ENCODE measurements at regions not wholly inside any gene's neighbourhood (a gene's known extent, or its start where the extent isn't known, plus 50 kb on each side); places are given as distances from the start of the nearest gene placed in this dataset.

DNA sequence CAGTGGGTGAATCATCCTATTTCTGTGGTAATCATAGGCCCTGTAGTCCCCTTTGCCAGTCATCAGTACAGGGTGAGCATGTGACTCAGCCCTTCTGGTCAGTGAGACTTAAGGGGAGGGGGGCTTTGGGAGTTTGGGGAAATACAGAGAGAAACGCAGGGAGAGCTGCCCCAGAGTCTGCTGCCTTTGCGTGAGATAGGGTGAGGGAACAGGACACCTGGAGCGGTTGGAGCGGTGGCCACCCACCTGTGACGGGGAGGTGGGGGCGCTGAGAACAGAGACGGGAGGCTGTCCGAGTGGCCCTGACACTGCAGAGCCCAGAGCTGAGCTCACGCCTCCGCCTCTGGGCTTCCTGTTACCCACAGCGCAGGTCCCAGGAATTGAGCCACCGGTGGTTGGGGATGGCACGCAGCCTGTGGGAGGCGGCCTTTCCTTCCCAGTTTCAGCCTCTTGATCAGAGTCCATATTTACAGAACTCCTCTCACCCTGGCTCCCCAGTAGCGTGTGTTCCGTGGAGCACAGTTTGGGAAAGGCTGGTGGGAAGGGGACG is 92.0 kb upstream of the ERCC6L2 start:
- ChIA-PET CTCF (interaction anchor here (0.5 to 1.3 kb wide), 3 partner anchors 7 to 154 kb away, joined by 3 to 4 read pairs (median 3); no protein-coding TSS in a partner anchor), POLR2A (no interaction called here)
- Histone ChIP-seq H3K4me1 (ENCODE audit: control insufficient read depth, insufficient read depth, low read length) (peaks cover 5% of the 10 kb centered on the region), H3K9me3 (ENCODE audit: control insufficient read depth, insufficient read depth, low read depth, low read length) (no peaks in the 10 kb centered on the region), H3K36me3 (ENCODE audit: control insufficient read depth in 2 of 2, insufficient read depth in 1 of 2, low read length in 2 of 2) (no peaks in the 10 kb centered on the region), H3K4me3 (ENCODE audit: low read depth, low read length) (no peak overlapping the region), H3K27ac (ENCODE audit: extremely low read depth, low read depth, low read length) (no peak overlapping the region)
- no peak for TF ChIP-seq ZNF175 (tag by site-specific recombination; IDR thresholded peaks at IDR 0.05)
- TF ChIP-seq ZNF621 (tag by site-specific recombination; IDR thresholded peaks at IDR 0.05): no peak
- TF ChIP-seq GFI1B (tag by site-specific recombination; IDR thresholded peaks at IDR 0.05): no peak

DNA sequence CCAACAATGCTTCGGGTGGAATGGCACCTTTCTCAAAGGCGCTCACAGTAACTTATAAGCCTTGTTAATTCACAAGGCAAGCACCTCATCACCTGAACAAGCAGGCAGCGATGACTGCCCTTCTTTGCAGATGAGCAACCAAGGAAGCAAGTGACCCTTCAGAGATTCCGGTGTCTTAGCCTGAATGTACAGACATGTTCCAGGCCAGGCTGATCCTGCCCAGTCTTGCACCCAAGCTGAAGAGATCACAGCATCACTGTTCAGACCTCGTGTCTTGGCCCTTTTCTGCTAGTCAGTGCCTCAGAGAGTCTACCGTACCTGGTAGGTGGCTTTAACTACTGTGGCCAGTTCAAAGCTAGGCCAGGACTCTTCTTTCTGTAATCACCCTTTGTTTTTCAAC is 94.7 kb upstream of the ERCC6L2 start:
- H3K9me3 ChIP-seq (ENCODE audit: control insufficient read depth, insufficient read depth, low read depth, low read length): no peaks in the 10 kb centered on the region
- POLR2A ChIA-PET: no interaction called here
- no peak overlapping the region for H3K4me3 ChIP-seq (ENCODE audit: low read depth, low read length)
- no peaks in the 10 kb centered on the region for H3K36me3 ChIP-seq (ENCODE audit: control insufficient read depth in 2 of 2, insufficient read depth in 1 of 2, low read length in 2 of 2)
- no peak for TF ChIP-seq ZNF670 (tag by site-specific recombination; IDR thresholded peaks at IDR 0.05; ENCODE audit: low read depth)
- no peak for TF ChIP-seq HOXC10 (CRISPR knock-in tag; IDR thresholded peaks at IDR 0.05)
- TF ChIP-seq ZNF792 (tag by site-specific recombination; IDR thresholded peaks at IDR 0.05): no peak
- TF ChIP-seq ZNF521 (tag by site-specific recombination; IDR thresholded peaks at IDR 0.05): no peak
- TF ChIP-seq KLF9 (tag by site-specific recombination; IDR thresholded peaks at IDR 0.05; ENCODE audit: low read depth): no peak
- TF ChIP-seq, protein P1, sequence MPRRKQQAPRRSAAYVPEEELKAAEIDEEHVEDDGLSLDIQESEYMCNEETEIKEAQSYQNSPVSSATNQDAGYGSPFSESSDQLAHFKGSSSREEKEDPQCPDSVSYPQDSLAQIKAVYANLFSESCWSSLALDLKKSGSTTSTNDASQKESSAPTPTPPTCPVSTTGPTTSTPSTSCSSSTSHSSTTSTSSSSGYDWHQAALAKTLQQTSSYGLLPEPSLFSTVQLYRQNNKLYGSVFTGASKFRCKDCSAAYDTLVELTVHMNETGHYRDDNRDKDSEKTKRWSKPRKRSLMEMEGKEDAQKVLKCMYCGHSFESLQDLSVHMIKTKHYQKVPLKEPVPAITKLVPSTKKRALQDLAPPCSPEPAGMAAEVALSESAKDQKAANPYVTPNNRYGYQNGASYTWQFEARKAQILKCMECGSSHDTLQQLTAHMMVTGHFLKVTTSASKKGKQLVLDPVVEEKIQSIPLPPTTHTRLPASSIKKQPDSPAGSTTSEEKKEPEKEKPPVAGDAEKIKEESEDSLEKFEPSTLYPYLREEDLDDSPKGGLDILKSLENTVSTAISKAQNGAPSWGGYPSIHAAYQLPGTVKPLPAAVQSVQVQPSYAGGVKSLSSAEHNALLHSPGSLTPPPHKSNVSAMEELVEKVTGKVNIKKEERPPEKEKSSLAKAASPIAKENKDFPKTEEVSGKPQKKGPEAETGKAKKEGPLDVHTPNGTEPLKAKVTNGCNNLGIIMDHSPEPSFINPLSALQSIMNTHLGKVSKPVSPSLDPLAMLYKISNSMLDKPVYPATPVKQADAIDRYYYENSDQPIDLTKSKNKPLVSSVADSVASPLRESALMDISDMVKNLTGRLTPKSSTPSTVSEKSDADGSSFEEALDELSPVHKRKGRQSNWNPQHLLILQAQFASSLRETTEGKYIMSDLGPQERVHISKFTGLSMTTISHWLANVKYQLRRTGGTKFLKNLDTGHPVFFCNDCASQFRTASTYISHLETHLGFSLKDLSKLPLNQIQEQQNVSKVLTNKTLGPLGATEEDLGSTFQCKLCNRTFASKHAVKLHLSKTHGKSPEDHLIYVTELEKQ (tag by site-specific recombination; IDR thresholded peaks at IDR 0.05; ENCODE audit: borderline replicate concordance): no peak
- TF ChIP-seq ZNF426 (tag by site-specific recombination; IDR thresholded peaks at IDR 0.05): no peak
- TF ChIP-seq ZNF202 (tag by site-specific recombination; IDR thresholded peaks at IDR 0.05; ENCODE audit: borderline replicate concordance): no peak
- no peak for TF ChIP-seq WT1 (tag by site-specific recombination; IDR thresholded peaks at IDR 0.05)
- no peak for TF ChIP-seq ZNF214 (tag by site-specific recombination; IDR thresholded peaks at IDR 0.05; ENCODE audit: borderline replicate concordance)
- TF ChIP-seq ZNF37A (tag by site-specific recombination; IDR thresholded peaks at IDR 0.05): no peak
- TF ChIP-seq, protein P2, sequence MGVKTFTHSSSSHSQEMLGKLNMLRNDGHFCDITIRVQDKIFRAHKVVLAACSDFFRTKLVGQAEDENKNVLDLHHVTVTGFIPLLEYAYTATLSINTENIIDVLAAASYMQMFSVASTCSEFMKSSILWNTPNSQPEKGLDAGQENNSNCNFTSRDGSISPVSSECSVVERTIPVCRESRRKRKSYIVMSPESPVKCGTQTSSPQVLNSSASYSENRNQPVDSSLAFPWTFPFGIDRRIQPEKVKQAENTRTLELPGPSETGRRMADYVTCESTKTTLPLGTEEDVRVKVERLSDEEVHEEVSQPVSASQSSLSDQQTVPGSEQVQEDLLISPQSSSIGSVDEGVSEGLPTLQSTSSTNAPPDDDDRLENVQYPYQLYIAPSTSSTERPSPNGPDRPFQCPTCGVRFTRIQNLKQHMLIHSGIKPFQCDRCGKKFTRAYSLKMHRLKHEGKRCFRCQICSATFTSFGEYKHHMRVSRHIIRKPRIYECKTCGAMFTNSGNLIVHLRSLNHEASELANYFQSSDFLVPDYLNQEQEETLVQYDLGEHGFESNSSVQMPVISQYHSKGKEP (tag by site-specific recombination; IDR thresholded peaks at IDR 0.05): no peak
- no peak for TF ChIP-seq YY1 (tag by site-specific recombination; IDR thresholded peaks at IDR 0.05)
- no peak for TF ChIP-seq ZNF366 (tag by site-specific recombination; conservative IDR thresholded peaks at IDR 0.05)
- TF ChIP-seq ZNF48 (tag by site-specific recombination; IDR thresholded peaks at IDR 0.05): no peak
- TF ChIP-seq GLI4 (tag by site-specific recombination; IDR thresholded peaks at IDR 0.05): no peak
- TF ChIP-seq ZNF555 (tag by site-specific recombination; conservative IDR thresholded peaks at IDR 0.05): no peak
- CTCF ChIA-PET: no interaction called here
- H3K4me1 ChIP-seq (ENCODE audit: control insufficient read depth, insufficient read depth, low read length): peaks cover 5% of the 10 kb centered on the region
- H3K27ac ChIP-seq (ENCODE audit: extremely low read depth, low read depth, low read length): no peak overlapping the region
